ENCODE measurements at regions not wholly inside any gene's neighbourhood (a gene's known extent, or its start where the extent isn't known, plus 50 kb on each side); places are given as distances from the start of the nearest gene placed in this dataset.

GRCh38 chr3:26964836-26965235 lies 342.3 kb downstream of the LRRC3B start:
- no peak overlapping the region for H3K27ac ChIP-seq (ENCODE audit: low read length)
- 100% methylated on average over 1 of the region's 2 CpGs for WGBS (ENCODE audit: insufficient coverage, low lambda C conversion rate)
- H3K4me3 ChIP-seq (ENCODE audit: low read length), result no peak overlapping the region
- H3K4me1 ChIP-seq (ENCODE audit: control insufficient read depth, insufficient read depth, low read length), result no peaks in the 10 kb centered on the region
- DNase-seq, result no peak
- H3K9me3 ChIP-seq (ENCODE audit: control insufficient read depth, low read depth, low read length), result no peaks in the 10 kb centered on the region
- no peaks in the 10 kb centered on the region for H3K36me3 ChIP-seq (ENCODE audit: control insufficient read depth, insufficient read depth, low read length)
- H3K27me3 ChIP-seq (ENCODE audit: control insufficient read depth, insufficient read depth, low read length), result no peaks in the 10 kb centered on the region

GRCh38 chr3:26967501-26967900 lies 344.9 kb downstream of the LRRC3B start:
- no peak overlapping the region for H3K4me3 ChIP-seq (ENCODE audit: low read length)
- H3K4me1 ChIP-seq (ENCODE audit: control insufficient read depth, insufficient read depth, low read length), result no peaks in the 10 kb centered on the region
- H3K27me3 ChIP-seq (ENCODE audit: control insufficient read depth, insufficient read depth, low read length), result no peaks in the 10 kb centered on the region
- no CpG with 5 or more reads among the region's 1 CpG for WGBS (ENCODE audit: insufficient coverage, low lambda C conversion rate)
- H3K9me3 ChIP-seq (ENCODE audit: control insufficient read depth, low read depth, low read length), result no peaks in the 10 kb centered on the region
- no peak for DNase-seq
- H3K36me3 ChIP-seq (ENCODE audit: control insufficient read depth, insufficient read depth, low read length), result no peaks in the 10 kb centered on the region
- no peak overlapping the region for H3K27ac ChIP-seq (ENCODE audit: low read length)

- Histone ChIP-seq H3K27me3 (ENCODE audit: control insufficient read depth, insufficient read depth, low read length) (no peaks in the 10 kb centered on the region), H3K27ac (ENCODE audit: low read length) (no peak overlapping the region), H3K9me3 (ENCODE audit: control insufficient read depth, low read depth, low read length) (no peaks in the 10 kb centered on the region), H3K36me3 (ENCODE audit: control insufficient read depth, insufficient read depth, low read length) (no peaks in the 10 kb centered on the region), H3K4me1 (ENCODE audit: control insufficient read depth, insufficient read depth, low read length) (no peaks in the 10 kb centered on the region), H3K4me3 (ENCODE audit: low read length) (no peak overlapping the region)
- 0% methylated on average over 1 of the region's 4 CpGs for WGBS (ENCODE audit: insufficient coverage, low lambda C conversion rate)
- no peak for DNase-seq
These were observed 362.1 kb downstream of the LRRC3B start for GRCh38 chr3:26984416-26985390.

GRCh38 chr3:26989037-26989436 lies 366.5 kb downstream of the LRRC3B start:
- H3K4me3 ChIP-seq (ENCODE audit: low read length), result no peak overlapping the region

GRCh38 chr3:26997226-26997625 lies 372.0 kb downstream of the NEK10 start:
- WGBS (ENCODE audit: insufficient coverage, low lambda C conversion rate), result no CpG with 5 or more reads among the region's 1 CpG
- H3K4me3 ChIP-seq (ENCODE audit: low read length), result no peak overlapping the region
- H3K27ac ChIP-seq (ENCODE audit: low read length), result no peak overlapping the region
- no peak for DNase-seq
- H3K4me1 ChIP-seq (ENCODE audit: control insufficient read depth, insufficient read depth, low read length), result no peaks in the 10 kb centered on the region
- no peaks in the 10 kb centered on the region for H3K9me3 ChIP-seq (ENCODE audit: control insufficient read depth, low read depth, low read length)
- H3K27me3 ChIP-seq (ENCODE audit: control insufficient read depth, insufficient read depth, low read length), result no peaks in the 10 kb centered on the region
- H3K36me3 ChIP-seq (ENCODE audit: control insufficient read depth, insufficient read depth, low read length), result no peaks in the 10 kb centered on the region

More at GRCh38 chr3:26989037-26989436, 366.5 kb downstream of the LRRC3B start:
- DNase-seq, result no peak
- no CpG with 5 or more reads among the region's 1 CpG for WGBS (ENCODE audit: insufficient coverage, low lambda C conversion rate)
- Histone ChIP-seq H3K4me1 (ENCODE audit: control insufficient read depth, insufficient read depth, low read length) (no peaks in the 10 kb centered on the region), H3K9me3 (ENCODE audit: control insufficient read depth, low read depth, low read length) (no peaks in the 10 kb centered on the region), H3K27me3 (ENCODE audit: control insufficient read depth, insufficient read depth, low read length) (no peaks in the 10 kb centered on the region), H3K36me3 (ENCODE audit: control insufficient read depth, insufficient read depth, low read length) (no peaks in the 10 kb centered on the region), H3K27ac (ENCODE audit: low read length) (no peak overlapping the region)

GRCh38 chr3:27010834-27011233 lies 358.3 kb downstream of the NEK10 start:
- Histone ChIP-seq H3K27ac (ENCODE audit: low read length) (no peak overlapping the region), H3K4me1 (ENCODE audit: control insufficient read depth, insufficient read depth, low read length) (no peaks in the 10 kb centered on the region), H3K4me3 (ENCODE audit: low read length) (no peak overlapping the region), H3K36me3 (ENCODE audit: control insufficient read depth, insufficient read depth, low read length) (no peaks in the 10 kb centered on the region), H3K9me3 (ENCODE audit: control insufficient read depth, low read depth, low read length) (no peaks in the 10 kb centered on the region), H3K27me3 (ENCODE audit: control insufficient read depth, insufficient read depth, low read length) (no peaks in the 10 kb centered on the region)
- DNase-seq, result no peak
- WGBS (ENCODE audit: insufficient coverage, low lambda C conversion rate), result no CpG with 5 or more reads among the region's 1 CpG

GRCh38 chr3:27022096-27022761 lies 347.0 kb downstream of the NEK10 start:
- 73% methylated on average over 3 of the region's 5 CpGs for WGBS (ENCODE audit: insufficient coverage, low lambda C conversion rate)
- Histone ChIP-seq H3K4me1 (ENCODE audit: control insufficient read depth, insufficient read depth, low read length) (no peaks in the 10 kb centered on the region), H3K27ac (ENCODE audit: low read length) (no peak overlapping the region), H3K36me3 (ENCODE audit: control insufficient read depth, insufficient read depth, low read length) (no peaks in the 10 kb centered on the region), H3K4me3 (ENCODE audit: low read length) (no peak overlapping the region), H3K27me3 (ENCODE audit: control insufficient read depth, insufficient read depth, low read length) (no peaks in the 10 kb centered on the region), H3K9me3 (ENCODE audit: control insufficient read depth, low read depth, low read length) (no peaks in the 10 kb centered on the region)
- DNase-seq, result no peak

- Histone ChIP-seq H3K4me1 (ENCODE audit: control insufficient read depth, insufficient read depth, low read length) (no peaks in the 10 kb centered on the region), H3K4me3 (ENCODE audit: low read length) (no peak overlapping the region), H3K36me3 (ENCODE audit: control insufficient read depth, insufficient read depth, low read length) (no peaks in the 10 kb centered on the region), H3K27me3 (ENCODE audit: control insufficient read depth, insufficient read depth, low read length) (no peaks in the 10 kb centered on the region), H3K27ac (ENCODE audit: low read length) (no peak overlapping the region), H3K9me3 (ENCODE audit: control insufficient read depth, low read depth, low read length) (no peaks in the 10 kb centered on the region)
- no CpG with 5 or more reads among the region's 1 CpG for WGBS (ENCODE audit: insufficient coverage, low lambda C conversion rate)
- no peak for DNase-seq
These were observed 344.7 kb downstream of the NEK10 start for GRCh38 chr3:27024493-27024892.

GRCh38 chr3:27025718-27026117 lies 343.5 kb downstream of the NEK10 start:
- no peak for DNase-seq
- Histone ChIP-seq H3K4me1 (ENCODE audit: control insufficient read depth, insufficient read depth, low read length) (no peaks in the 10 kb centered on the region), H3K27me3 (ENCODE audit: control insufficient read depth, insufficient read depth, low read length) (no peaks in the 10 kb centered on the region), H3K36me3 (ENCODE audit: control insufficient read depth, insufficient read depth, low read length) (no peaks in the 10 kb centered on the region), H3K4me3 (ENCODE audit: low read length) (no peak overlapping the region), H3K27ac (ENCODE audit: low read length) (no peak overlapping the region), H3K9me3 (ENCODE audit: control insufficient read depth, low read depth, low read length) (no peaks in the 10 kb centered on the region)
- no CpG with 5 or more reads among the region's 2 CpGs for WGBS (ENCODE audit: insufficient coverage, low lambda C conversion rate)

GRCh38 chr3:27031476-27031875 lies 337.7 kb downstream of the NEK10 start:
- Histone ChIP-seq H3K4me3 (ENCODE audit: low read length) (no peak overlapping the region), H3K9me3 (ENCODE audit: control insufficient read depth, low read depth, low read length) (no peaks in the 10 kb centered on the region), H3K27ac (ENCODE audit: low read length) (no peak overlapping the region), H3K36me3 (ENCODE audit: control insufficient read depth, insufficient read depth, low read length) (no peaks in the 10 kb centered on the region), H3K27me3 (ENCODE audit: control insufficient read depth, insufficient read depth, low read length) (no peaks in the 10 kb centered on the region), H3K4me1 (ENCODE audit: control insufficient read depth, insufficient read depth, low read length) (no peaks in the 10 kb centered on the region)
- no peak for DNase-seq
- 100% methylated on average over 2 of the region's 4 CpGs for WGBS (ENCODE audit: insufficient coverage, low lambda C conversion rate)
